Muscle layer of colon (tissue), 2 donors: ENCODE measurements at regions not wholly inside any gene's neighbourhood (a gene's known extent, or its start where the extent isn't known, plus 50 kb on each side); places are given as distances from the start of the nearest gene placed in this dataset.

ENCODE experiments used
- H3K27ac ChIP-seq: one replicate; pipeline ENCODE4 v1.7.0; 2013; ENCODE audit warnings: low read depth, mild to moderate bottlenecking, low read length, moderate library complexity
- H3K27me3 ChIP-seq, 2 donors: one replicate each; pipeline ENCODE4 v1.7.0; 2013; ENCODE audit warnings: low read length in 2 of 2, mild to moderate bottlenecking in 2 of 2; ENCODE audit not compliant: insufficient read depth in 2 of 2, control insufficient read depth in 1 of 2
- H3K36me3 ChIP-seq: one replicate; pipeline ENCODE4 v1.7.0; 2013; ENCODE audit warnings: mild to moderate bottlenecking, low read length; ENCODE audit not compliant: insufficient read depth
- H3K4me1 ChIP-seq: one replicate; pipeline ENCODE4 v1.7.0; 2013; ENCODE audit warnings: mild to moderate bottlenecking, low read length; ENCODE audit not compliant: insufficient read depth
- H3K4me3 ChIP-seq, 2 donors: one replicate each; pipeline ENCODE4 v1.7.0; 2013; ENCODE audit warnings: low read length in 2 of 2, low read depth in 1 of 2, mild to moderate bottlenecking in 1 of 2, moderate library complexity in 1 of 2
- H3K9ac ChIP-seq: one replicate; pipeline ENCODE4 v1.7.0; 2013; ENCODE audit warnings: low read length
- H3K9me3 ChIP-seq: one replicate; pipeline ENCODE4 v1.7.0; 2013; ENCODE audit warnings: mild to moderate bottlenecking, low read length
- donor health status: abdominal sarcoma.
- donor health status: Adenocarcinoma of cecum.

GRCh38 chr14:26121181-26121580 is 476.7 kb downstream of the NOVA1 start:
- Histone ChIP-seq H3K9me3 (no peaks in the 10 kb centered on the region), H3K36me3 (no peaks in the 10 kb centered on the region), H3K4me1 (no peaks in the 10 kb centered on the region), H3K9ac (no peak overlapping the region), H3K27ac (no peak overlapping the region), H3K27me3 (no peaks in the 10 kb centered on the region), H3K4me3 (no peak overlapping the region)

- H3K9me3 ChIP-seq: no peaks in the 10 kb centered on the region
- no peaks in the 10 kb centered on the region for H3K27me3 ChIP-seq
- H3K4me1 ChIP-seq: no peaks in the 10 kb centered on the region
- no peak overlapping the region for H3K4me3 ChIP-seq
- no peak overlapping the region for H3K27ac ChIP-seq
- no peaks in the 10 kb centered on the region for H3K36me3 ChIP-seq
- H3K9ac ChIP-seq: no peak overlapping the region
These were observed 483.8 kb downstream of the NOVA1 start for GRCh38 chr14:26113911-26114640.

- no peaks in the 10 kb centered on the region for H3K36me3 ChIP-seq
- H3K4me3 ChIP-seq: no peak overlapping the region
- H3K27ac ChIP-seq: no peak overlapping the region
- no peaks in the 10 kb centered on the region for H3K4me1 ChIP-seq
- no peaks in the 10 kb centered on the region for H3K9me3 ChIP-seq
- H3K27me3 ChIP-seq: no peaks in the 10 kb centered on the region
- no peak overlapping the region for H3K9ac ChIP-seq
These were observed 493.1 kb downstream of the NOVA1 start for GRCh38 chr14:26104717-26105116.

- Histone ChIP-seq H3K9ac (no peak overlapping the region), H3K4me1 (no peaks in the 10 kb centered on the region), H3K27me3 (no peaks in the 10 kb centered on the region), H3K4me3 (no peak overlapping the region), H3K36me3 (no peaks in the 10 kb centered on the region), H3K27ac (no peak overlapping the region), H3K9me3 (no peaks in the 10 kb centered on the region)
These were observed 500.0 kb downstream of the NOVA1 start for GRCh38 chr14:26097852-26098251.

GRCh38 chr14:26088275-26088674 is 509.6 kb downstream of the NOVA1 start:
- Histone ChIP-seq H3K27ac (no peak overlapping the region), H3K9me3 (no peaks in the 10 kb centered on the region), H3K9ac (no peak overlapping the region), H3K4me1 (no peaks in the 10 kb centered on the region), H3K4me3 (no peak overlapping the region), H3K36me3 (no peaks in the 10 kb centered on the region), H3K27me3 (no peaks in the 10 kb centered on the region)

- Histone ChIP-seq H3K27ac (no peak overlapping the region), H3K27me3 (no peaks in the 10 kb centered on the region), H3K9ac (no peak overlapping the region), H3K4me1 (no peaks in the 10 kb centered on the region), H3K9me3 (no peaks in the 10 kb centered on the region), H3K4me3 (no peak overlapping the region), H3K36me3 (no peaks in the 10 kb centered on the region)
These were observed 516.8 kb downstream of the NOVA1 start for GRCh38 chr14:26081043-26081442.

GRCh38 chr14:26078561-26078960 is 519.3 kb downstream of the NOVA1 start:
- no peak overlapping the region for H3K27ac ChIP-seq
- H3K27me3 ChIP-seq: no peaks in the 10 kb centered on the region
- H3K4me3 ChIP-seq: no peak overlapping the region
- H3K9ac ChIP-seq: no peak overlapping the region
- no peaks in the 10 kb centered on the region for H3K36me3 ChIP-seq
- no peaks in the 10 kb centered on the region for H3K9me3 ChIP-seq
- H3K4me1 ChIP-seq: no peaks in the 10 kb centered on the region

GRCh38 chr14:26074892-26075291 is 522.9 kb downstream of the NOVA1 start:
- Histone ChIP-seq H3K4me3 (no peak overlapping the region), H3K9me3 (no peaks in the 10 kb centered on the region), H3K27ac (no peak overlapping the region), H3K9ac (no peak overlapping the region), H3K4me1 (no peaks in the 10 kb centered on the region), H3K36me3 (no peaks in the 10 kb centered on the region), H3K27me3 (no peaks in the 10 kb centered on the region)

GRCh38 chr14:26070443-26070842 is 527.4 kb downstream of the NOVA1 start:
- H3K4me3 ChIP-seq: no peak overlapping the region
- H3K27me3 ChIP-seq: no peaks in the 10 kb centered on the region
- no peak overlapping the region for H3K27ac ChIP-seq
- H3K4me1 ChIP-seq: no peaks in the 10 kb centered on the region
- no peak overlapping the region for H3K9ac ChIP-seq
- H3K9me3 ChIP-seq: no peaks in the 10 kb centered on the region
- no peaks in the 10 kb centered on the region for H3K36me3 ChIP-seq

- Histone ChIP-seq H3K27me3 (no peaks in the 10 kb centered on the region), H3K4me3 (no peak overlapping the region), H3K9me3 (no peaks in the 10 kb centered on the region), H3K27ac (no peak overlapping the region), H3K9ac (no peak overlapping the region), H3K4me1 (no peaks in the 10 kb centered on the region), H3K36me3 (no peaks in the 10 kb centered on the region)
These were observed 529.9 kb downstream of the NOVA1 start for GRCh38 chr14:26067786-26068459.

- Histone ChIP-seq H3K27ac (no peak overlapping the region), H3K4me1 (no peaks in the 10 kb centered on the region)
These were observed 530.5 kb downstream of the NOVA1 start for GRCh38 chr14:26067341-26067740.

More at GRCh38 chr14:26067341-26067740, 530.5 kb downstream of the NOVA1 start:
- H3K9ac ChIP-seq: no peak overlapping the region
- no peak overlapping the region for H3K4me3 ChIP-seq
- H3K27me3 ChIP-seq: no peaks in the 10 kb centered on the region
- no peaks in the 10 kb centered on the region for H3K9me3 ChIP-seq
- no peaks in the 10 kb centered on the region for H3K36me3 ChIP-seq
